Nephron (organoid): ENCODE measurements at regions not wholly inside any gene's neighbourhood (a gene's known extent, or its start where the extent isn't known, plus 50 kb on each side); places are given as distances from the start of the nearest gene placed in this dataset.
A peak's percentile ranks its signal among the peaks of the same experiment; 100 is the strongest.

ENCODE experiments used
- H3K27ac Mint-ChIP-seq, 3 experiments: 2 replicates each; pipeline ENCODE4 v1.8.0; 2020; ENCODE audit warnings: mixed read lengths in 3 of 3, mild to moderate bottlenecking in 2 of 3, moderate library complexity in 1 of 3
- H3K27me3 Mint-ChIP-seq: 2 replicates; pipeline ENCODE4 v1.8.0; 2021; ENCODE audit warnings: low read depth, mild to moderate bottlenecking, moderate library complexity, mixed read lengths
- H3K36me3 Mint-ChIP-seq: 2 replicates; pipeline ENCODE4 v1.8.0; 2020; ENCODE audit warnings: low read depth, mixed read lengths
- H3K4me1 Mint-ChIP-seq: 2 replicates; pipeline ENCODE4 v1.8.0; 2020; ENCODE audit warnings: mixed read lengths
- H3K4me3 Mint-ChIP-seq, 3 experiments: 2 replicates each; pipeline ENCODE4 v1.8.0; 2020; ENCODE audit warnings: mild to moderate bottlenecking in 3 of 3, mixed read lengths in 3 of 3, moderate library complexity in 2 of 3
- H3K9me3 Mint-ChIP-seq: 2 replicates; pipeline ENCODE4 v1.8.0; 2020; ENCODE audit warnings: mixed read lengths
- TF ChIP-seq, protein P1 (sequence below), 3 experiments: fragments of 200-600 bp; sonication (generic); IDR thresholded peaks; one replicate each; pipeline ENCODE4 v1.5.0; 2021; ENCODE audit warnings: antibody characterized with exemption in 3 of 3; ENCODE audit not compliant: unreplicated experiment in 3 of 3

DNA sequence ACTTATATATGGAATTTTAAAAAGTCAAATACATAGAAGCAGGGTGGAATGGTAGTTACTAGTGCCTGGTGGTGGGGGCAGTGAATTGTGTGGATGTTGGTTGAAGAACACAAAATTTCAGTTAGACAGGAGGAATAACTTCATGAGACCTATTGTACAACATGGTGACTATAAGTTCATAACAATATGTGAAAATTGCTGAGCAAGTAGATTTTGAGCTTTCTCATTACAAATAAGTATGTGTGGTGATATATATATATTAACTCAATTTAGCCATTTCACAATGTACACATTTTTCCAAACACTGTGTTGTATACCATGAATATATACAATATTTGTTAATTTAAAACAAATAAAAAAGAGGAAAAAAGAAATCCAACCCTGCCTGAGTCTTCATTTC, 641.1 kb downstream of the DIAPH3 start:
- no peak overlapping the region for H3K27ac Mint-ChIP-seq
- peaks cover 12% of the 10 kb centered on the region for H3K4me1 Mint-ChIP-seq
- H3K27me3 Mint-ChIP-seq = no peaks in the 10 kb centered on the region

DNA sequence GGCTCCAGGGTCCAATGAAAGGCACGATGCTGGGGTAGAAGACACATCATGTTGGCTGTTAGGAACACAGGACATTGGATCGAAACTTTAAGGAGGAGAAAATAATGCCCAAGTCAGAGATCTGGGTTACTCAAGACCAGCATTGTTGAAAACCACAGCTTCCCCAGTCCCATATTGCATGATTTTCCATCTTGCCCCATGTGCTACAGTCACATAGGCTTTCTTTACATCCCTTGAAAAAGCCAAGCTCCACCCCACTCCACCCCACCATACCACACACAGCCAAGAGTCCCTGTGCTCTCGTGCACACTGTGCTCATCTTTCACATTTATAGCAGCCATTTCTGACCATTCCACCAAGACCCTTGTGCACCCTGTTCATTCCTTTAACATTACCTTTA, 636.2 kb downstream of the DIAPH3 start:
- H3K9me3 Mint-ChIP-seq = no peaks in the 10 kb centered on the region
- peak overlapping the region in 1 of 3 experiments; percentile 49 for H3K27ac Mint-ChIP-seq
- TF ChIP-seq, protein P1, sequence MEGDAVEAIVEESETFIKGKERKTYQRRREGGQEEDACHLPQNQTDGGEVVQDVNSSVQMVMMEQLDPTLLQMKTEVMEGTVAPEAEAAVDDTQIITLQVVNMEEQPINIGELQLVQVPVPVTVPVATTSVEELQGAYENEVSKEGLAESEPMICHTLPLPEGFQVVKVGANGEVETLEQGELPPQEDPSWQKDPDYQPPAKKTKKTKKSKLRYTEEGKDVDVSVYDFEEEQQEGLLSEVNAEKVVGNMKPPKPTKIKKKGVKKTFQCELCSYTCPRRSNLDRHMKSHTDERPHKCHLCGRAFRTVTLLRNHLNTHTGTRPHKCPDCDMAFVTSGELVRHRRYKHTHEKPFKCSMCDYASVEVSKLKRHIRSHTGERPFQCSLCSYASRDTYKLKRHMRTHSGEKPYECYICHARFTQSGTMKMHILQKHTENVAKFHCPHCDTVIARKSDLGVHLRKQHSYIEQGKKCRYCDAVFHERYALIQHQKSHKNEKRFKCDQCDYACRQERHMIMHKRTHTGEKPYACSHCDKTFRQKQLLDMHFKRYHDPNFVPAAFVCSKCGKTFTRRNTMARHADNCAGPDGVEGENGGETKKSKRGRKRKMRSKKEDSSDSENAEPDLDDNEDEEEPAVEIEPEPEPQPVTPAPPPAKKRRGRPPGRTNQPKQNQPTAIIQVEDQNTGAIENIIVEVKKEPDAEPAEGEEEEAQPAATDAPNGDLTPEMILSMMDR (IDR thresholded peaks at IDR 0.05; ENCODE audit: unreplicated experiment in 3 of 3) = no peak
- H3K27me3 Mint-ChIP-seq = no peaks in the 10 kb centered on the region
- H3K4me3 Mint-ChIP-seq = no peak overlapping the region
- peaks cover 33% of the 10 kb centered on the region for H3K4me1 Mint-ChIP-seq
- no peaks in the 10 kb centered on the region for H3K36me3 Mint-ChIP-seq

More for the DNA sequence above, 641.1 kb downstream of the DIAPH3 start:
- TF ChIP-seq, protein P1 (IDR thresholded peaks at IDR 0.05; ENCODE audit: unreplicated experiment in 3 of 3) = no peak
- Mint-ChIP-seq H3K9me3 (peaks cover under 1% of the 10 kb centered on the region), H3K4me3 (no peak overlapping the region), H3K36me3 (no peaks in the 10 kb centered on the region)

DNA sequence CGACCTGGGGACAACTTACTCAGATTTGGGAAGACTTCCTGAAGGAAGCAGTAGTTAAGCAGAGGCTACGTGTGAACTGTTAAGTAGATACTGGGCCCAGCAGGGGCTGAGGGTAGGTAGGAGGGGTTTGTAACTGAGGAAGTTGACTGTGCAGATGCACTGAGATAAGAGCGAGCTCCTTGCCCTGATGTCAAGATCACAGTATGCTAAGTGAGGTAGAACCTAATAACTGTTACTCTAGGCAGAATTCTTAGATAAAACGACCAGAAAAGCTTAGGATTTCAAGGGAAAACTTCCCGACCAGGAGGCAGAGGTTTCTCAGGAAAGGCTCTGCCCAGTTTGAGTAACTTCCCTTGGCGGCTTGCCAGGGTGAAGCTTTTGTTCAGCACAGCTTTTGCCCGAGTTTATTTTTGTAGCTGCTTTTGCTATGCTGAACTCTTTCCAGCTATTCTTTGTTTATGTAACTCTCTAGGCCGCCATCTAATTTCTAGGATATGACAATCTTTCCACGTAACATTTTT, 632.1 kb downstream of the DIAPH3 start:
- TF ChIP-seq, protein P1 (IDR thresholded peaks at IDR 0.05; ENCODE audit: unreplicated experiment in 3 of 3) = no peak
- H3K27ac Mint-ChIP-seq = peak overlapping the region; percentile 45 to 74 (median 66)
- peaks cover 33% of the 10 kb centered on the region for H3K4me1 Mint-ChIP-seq
- H3K36me3 Mint-ChIP-seq = no peaks in the 10 kb centered on the region
- no peaks in the 10 kb centered on the region for H3K9me3 Mint-ChIP-seq
- no peaks in the 10 kb centered on the region for H3K27me3 Mint-ChIP-seq
- H3K4me3 Mint-ChIP-seq = no peak overlapping the region

DNA sequence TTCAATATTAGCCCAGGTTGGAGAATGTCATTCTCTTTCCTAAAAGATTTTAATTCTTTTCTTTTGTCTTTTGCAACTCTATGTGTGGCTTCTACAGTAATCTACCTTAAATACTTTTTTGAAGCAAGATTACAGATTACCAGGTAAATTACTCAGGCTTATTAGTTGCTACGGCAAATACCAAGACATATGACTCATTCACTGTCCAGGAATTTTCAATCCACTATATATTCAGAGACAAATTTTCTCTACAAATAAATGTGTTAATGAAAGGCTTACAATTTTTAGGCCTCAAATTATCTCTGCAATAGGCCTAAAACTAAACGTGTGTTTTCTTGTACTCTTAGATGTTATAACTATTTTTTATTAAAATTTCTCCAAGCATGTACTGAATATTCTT, 631.3 kb downstream of the DIAPH3 start:
- no peaks in the 10 kb centered on the region for H3K9me3 Mint-ChIP-seq
- H3K4me3 Mint-ChIP-seq = no peak overlapping the region
- no peaks in the 10 kb centered on the region for H3K36me3 Mint-ChIP-seq

DNA sequence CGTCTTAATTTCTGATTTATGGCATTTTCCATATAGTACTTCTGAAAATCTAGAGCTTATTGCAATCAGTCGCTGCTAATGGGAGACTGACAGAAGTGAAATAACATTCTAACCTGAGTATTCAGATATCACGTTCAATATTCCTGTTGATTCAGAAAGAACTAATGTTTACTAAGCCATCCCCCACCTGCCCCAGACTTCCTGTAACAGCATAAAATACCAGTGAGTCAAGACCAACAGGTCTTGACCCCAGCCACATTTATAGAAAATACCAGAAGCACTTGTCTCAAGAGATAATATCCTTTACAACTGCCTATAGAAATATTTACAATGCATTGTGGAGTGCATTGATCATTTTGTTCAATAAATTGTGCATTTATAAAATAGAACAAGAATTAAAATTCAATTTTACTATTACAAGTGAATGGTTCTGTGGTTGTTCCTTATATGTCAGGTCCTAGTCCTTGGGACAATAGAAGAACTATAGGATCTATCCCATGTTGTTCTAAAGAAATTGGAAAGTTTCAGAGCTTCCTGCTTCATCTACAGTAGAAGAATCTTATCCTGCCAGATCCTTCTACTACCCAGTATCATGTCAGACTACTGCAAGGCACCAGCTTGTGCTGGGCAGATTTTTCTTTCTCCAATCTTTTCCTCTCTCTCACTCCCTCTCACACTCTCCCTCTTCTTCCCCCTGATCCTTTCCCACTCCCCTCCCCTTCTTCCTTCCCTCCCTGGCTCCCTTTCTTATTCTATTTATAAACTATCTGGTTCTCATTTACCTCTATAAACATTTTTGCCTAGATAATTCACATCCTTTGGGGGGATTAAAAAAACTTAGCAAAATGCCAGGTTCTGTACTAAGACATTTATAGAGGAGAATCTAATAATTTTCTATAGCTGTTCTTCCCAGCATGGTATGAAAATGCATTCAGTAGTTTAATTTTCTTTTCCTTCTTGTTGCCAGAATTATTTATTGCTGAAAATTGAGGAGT, 629.9 kb downstream of the DIAPH3 start:
- H3K4me3 Mint-ChIP-seq = no peak overlapping the region
- peak overlapping the region in 1 of 3 experiments; percentile 23 for H3K27ac Mint-ChIP-seq
- H3K36me3 Mint-ChIP-seq = no peaks in the 10 kb centered on the region
- no peaks in the 10 kb centered on the region for H3K27me3 Mint-ChIP-seq
- H3K9me3 Mint-ChIP-seq = no peaks in the 10 kb centered on the region
- H3K4me1 Mint-ChIP-seq = peaks cover 33% of the 10 kb centered on the region
- TF ChIP-seq, protein P1 (IDR thresholded peaks at IDR 0.05; ENCODE audit: unreplicated experiment in 3 of 3) = no peak

More for the DNA sequence above, 631.3 kb downstream of the DIAPH3 start:
- Mint-ChIP-seq H3K27ac (peak overlapping the region; percentile 45 to 74 (median 66)), H3K4me1 (peaks cover 33% of the 10 kb centered on the region), H3K27me3 (no peaks in the 10 kb centered on the region)
- TF ChIP-seq, protein P1 (IDR thresholded peaks at IDR 0.05; ENCODE audit: unreplicated experiment in 3 of 3) = no peak
